ENCODE measurements at regions not wholly inside any gene's neighbourhood (a gene's known extent, or its start where the extent isn't known, plus 50 kb on each side); places are given as distances from the start of the nearest gene placed in this dataset.

DNA sequence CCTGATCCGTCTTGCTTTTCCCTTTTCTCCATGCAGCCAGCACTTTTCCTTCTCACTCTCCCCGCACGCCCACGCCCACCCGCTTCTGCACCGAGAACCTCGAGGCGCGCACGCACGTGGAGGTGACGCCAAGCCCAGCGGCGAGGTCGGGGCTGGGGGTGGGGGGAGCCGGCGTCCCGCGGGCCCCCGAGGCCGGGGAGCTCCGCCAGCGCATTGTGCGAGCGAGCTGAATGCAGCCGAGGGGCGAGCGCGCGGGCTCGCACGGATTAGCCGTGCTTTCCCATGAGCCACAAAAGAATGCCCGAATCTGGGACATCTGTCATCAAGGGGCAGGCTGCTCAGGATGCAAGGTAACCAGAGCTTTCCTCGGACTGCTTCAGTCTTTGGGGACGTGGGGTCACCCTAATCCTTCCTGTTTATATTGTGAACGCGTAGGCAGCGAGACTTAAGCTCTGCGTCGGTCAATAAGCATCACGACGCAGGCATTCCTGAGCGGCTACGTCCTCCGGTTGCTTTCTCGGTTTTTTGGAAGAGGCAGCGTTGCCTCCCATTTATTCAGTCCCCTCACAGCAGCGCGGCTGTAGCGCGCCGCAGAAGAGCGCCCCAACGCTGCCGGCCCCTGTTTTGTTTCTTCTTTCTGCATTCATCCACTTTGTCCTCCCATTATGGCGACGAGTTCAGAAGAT lies 67.3 kb upstream of the AKT3 start:
- H3K4me2 ChIP-seq, result peak overlapping the region; percentile 89
- peak overlapping the region; percentile 55 to 63 for H3K4me3 ChIP-seq (ENCODE audit: low read depth in 2 of 2, low read length in 1 of 2)
- H3F3A ChIP-seq (replicated peaks; ENCODE audit: insufficient read depth), result peaks cover 4% of the 10 kb centered on the region
- no peaks in the 10 kb centered on the region for H3K36me3 ChIP-seq (replicated peaks in 1 of 2; ENCODE audit: control insufficient read depth in 1 of 2, insufficient read depth in 2 of 2, low read length in 1 of 2)
- POLR2A ChIA-PET, result no interaction called here
- peak overlapping the region; percentile 48 for H3K9ac ChIP-seq
- no peaks in the 10 kb centered on the region for H3K27me3 ChIP-seq (ENCODE audit: insufficient read depth)
- no peaks in the 10 kb centered on the region for H3K79me2 ChIP-seq (ENCODE audit: insufficient read depth)
- WGBS (ENCODE audit: low lambda C conversion rate), result 6% methylated on average over 54 of the region's 58 CpGs
- no peaks in the 10 kb centered on the region for H3K9me3 ChIP-seq
- peak overlapping the region; percentile 86 for H2AFZ ChIP-seq (ENCODE audit: low read depth)
- peaks cover 4 to 12% of the 10 kb centered on the region in 2 experiments; a peak in 2 of 4 replicates for H3K4me1 ChIP-seq (ENCODE audit: control insufficient read depth in 1 of 2, insufficient read depth in 2 of 2, low read depth in 1 of 2, low read length in 1 of 2)
- DNase-seq, result peak; percentile 82
- CTCF ChIA-PET, result interaction anchor here (0.8 to 1.0 kb wide), 2 partner anchors 9 to 298 kb away, joined by 3 read pairs; no protein-coding TSS in a partner anchor
- peak overlapping the region in 1 of 2 experiments; percentile 18; a peak in 1 of 4 replicates for H3K27ac ChIP-seq (ENCODE audit: low read depth in 2 of 2, low read length in 1 of 2)
- H3K9me2 ChIP-seq, result no peaks in the 10 kb centered on the region
- no peaks in the 10 kb centered on the region for H4K20me1 ChIP-seq (ENCODE audit: insufficient read depth)
- TF ChIP-seq ZBTB33 (IDR thresholded peaks at IDR 0.05; ENCODE audit: borderline replicate concordance, low read depth), result no peak
- no peak for TF ChIP-seq REST (IDR thresholded peaks at IDR 0.05; ENCODE audit: low read depth, low read length)
- TF ChIP-seq CTCF (IDR thresholded peaks at IDR 0.05), result peak; percentile 35; the same call in 1 of the 2 replicates
- TF ChIP-seq, protein P1, sequence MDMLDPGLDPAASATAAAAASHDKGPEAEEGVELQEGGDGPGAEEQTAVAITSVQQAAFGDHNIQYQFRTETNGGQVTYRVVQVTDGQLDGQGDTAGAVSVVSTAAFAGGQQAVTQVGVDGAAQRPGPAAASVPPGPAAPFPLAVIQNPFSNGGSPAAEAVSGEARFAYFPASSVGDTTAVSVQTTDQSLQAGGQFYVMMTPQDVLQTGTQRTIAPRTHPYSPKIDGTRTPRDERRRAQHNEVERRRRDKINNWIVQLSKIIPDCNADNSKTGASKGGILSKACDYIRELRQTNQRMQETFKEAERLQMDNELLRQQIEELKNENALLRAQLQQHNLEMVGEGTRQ (IDR thresholded peaks at IDR 0.05; ENCODE audit: borderline replicate concordance, low read depth, low read length), result no peak
- no peak for TF ChIP-seq FOXM1 (IDR thresholded peaks at IDR 0.05; ENCODE audit: low read depth)
- no peak for TF ChIP-seq SMC3 (IDR thresholded peaks at IDR 0.05; ENCODE audit: low read depth, low read length)
- TF ChIP-seq MXI1 (IDR thresholded peaks at IDR 0.05; ENCODE audit: low read depth, low read length), result peak; percentile 35; the same call in 1 of the 2 replicates
- TF ChIP-seq NFIC (IDR thresholded peaks at IDR 0.05; ENCODE audit: borderline replicate concordance), result no peak
- 0 out of 2 replicates have a peak, but pooled peaks have one; percentile 10 for TF ChIP-seq RAD21 (IDR thresholded peaks at IDR 0.05; ENCODE audit: low read length)
- no peak for TF ChIP-seq FOSL2 (IDR thresholded peaks at IDR 0.05; ENCODE audit: borderline replicate concordance, low read depth)
- no peak for TF ChIP-seq YY1 (IDR thresholded peaks at IDR 0.05; ENCODE audit: low read depth)
- peak; percentile 86 for TF ChIP-seq MAX (IDR thresholded peaks at IDR 0.05; ENCODE audit: low read depth)
- TF ChIP-seq RCOR1 (IDR thresholded peaks at IDR 0.05; ENCODE audit: low read length), result no peak
- TF ChIP-seq CHD2 (IDR thresholded peaks at IDR 0.05; ENCODE audit: low read length, partially characterized antibody), result no peak
- TF ChIP-seq, protein P2, sequence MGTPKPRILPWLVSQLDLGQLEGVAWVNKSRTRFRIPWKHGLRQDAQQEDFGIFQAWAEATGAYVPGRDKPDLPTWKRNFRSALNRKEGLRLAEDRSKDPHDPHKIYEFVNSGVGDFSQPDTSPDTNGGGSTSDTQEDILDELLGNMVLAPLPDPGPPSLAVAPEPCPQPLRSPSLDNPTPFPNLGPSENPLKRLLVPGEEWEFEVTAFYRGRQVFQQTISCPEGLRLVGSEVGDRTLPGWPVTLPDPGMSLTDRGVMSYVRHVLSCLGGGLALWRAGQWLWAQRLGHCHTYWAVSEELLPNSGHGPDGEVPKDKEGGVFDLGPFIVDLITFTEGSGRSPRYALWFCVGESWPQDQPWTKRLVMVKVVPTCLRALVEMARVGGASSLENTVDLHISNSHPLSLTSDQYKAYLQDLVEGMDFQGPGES (IDR thresholded peaks at IDR 0.05; ENCODE audit: low read depth, low read length), result no peak
- no peak for TF ChIP-seq NRF1 (IDR thresholded peaks at IDR 0.05; ENCODE audit: low read depth, low read length)
- TF ChIP-seq RFX5 (IDR thresholded peaks at IDR 0.05; ENCODE audit: low read length), result no peak
- TF ChIP-seq, protein P3, sequence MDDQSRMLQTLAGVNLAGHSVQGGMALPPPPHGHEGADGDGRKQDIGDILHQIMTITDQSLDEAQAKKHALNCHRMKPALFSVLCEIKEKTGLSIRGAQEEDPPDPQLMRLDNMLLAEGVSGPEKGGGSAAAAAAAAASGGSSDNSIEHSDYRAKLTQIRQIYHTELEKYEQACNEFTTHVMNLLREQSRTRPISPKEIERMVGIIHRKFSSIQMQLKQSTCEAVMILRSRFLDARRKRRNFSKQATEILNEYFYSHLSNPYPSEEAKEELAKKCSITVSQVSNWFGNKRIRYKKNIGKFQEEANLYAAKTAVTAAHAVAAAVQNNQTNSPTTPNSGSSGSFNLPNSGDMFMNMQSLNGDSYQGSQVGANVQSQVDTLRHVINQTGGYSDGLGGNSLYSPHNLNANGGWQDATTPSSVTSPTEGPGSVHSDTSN (IDR thresholded peaks at IDR 0.05), result no peak
- no peak for TF ChIP-seq GABPA (IDR thresholded peaks at IDR 0.05; ENCODE audit: low read depth)
- peak; percentile 32; the same call in 1 of the 2 replicates for TF ChIP-seq POLR2AphosphoS5 (IDR thresholded peaks at IDR 0.05; ENCODE audit: low read depth, low read length)
- peak; percentile 35; the same call in 1 of the 2 replicates for TF ChIP-seq FOXJ3 (CRISPR knock-in tag; IDR thresholded peaks at IDR 0.05)
- no peak for TF ChIP-seq EP300 (IDR thresholded peaks at IDR 0.05; ENCODE audit: borderline replicate concordance in 1 of 2, low read depth in 1 of 2, low read length in 1 of 2)
